ENCODE measurements at regions not wholly inside any gene's neighbourhood (a gene's known extent, or its start where the extent isn't known, plus 50 kb on each side); places are given as distances from the start of the nearest gene placed in this dataset.
A peak's percentile ranks its signal among the peaks of the same experiment; 100 is the strongest.

DNA sequence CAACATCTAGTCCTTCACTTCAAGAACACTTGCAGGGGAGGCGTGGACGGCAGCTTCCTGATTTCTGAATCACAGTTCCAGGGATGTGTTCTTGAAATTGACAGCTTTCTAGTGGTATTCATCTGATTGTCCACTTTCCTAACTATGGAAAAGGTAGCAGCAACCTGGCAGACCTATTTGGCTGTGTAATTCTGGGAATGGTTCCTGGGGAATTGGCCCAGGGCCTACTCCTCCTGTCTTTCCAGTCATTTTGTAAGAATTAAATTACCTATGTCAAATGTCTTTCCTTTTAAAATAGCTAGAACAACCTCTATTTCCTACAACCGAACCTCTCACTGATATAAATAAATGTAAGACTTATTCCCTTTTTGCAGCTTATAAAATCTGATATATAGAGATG, 85.5 kb upstream of the RSPO3 start:
- DNase-seq (ENCODE audit: low read depth, low spot score) = no peak
- no peak for TF ChIP-seq CTCF (IDR thresholded peaks at IDR 0.05; ENCODE audit: insufficient read depth, low read length, missing control alignments)
- ChIA-PET CTCF (interaction anchor here (1.0 kb wide), 1 partner anchor 228 kb away, joined by 3 read pairs; no protein-coding TSS in a partner anchor), POLR2A (no interaction called here)
- no peak overlapping the region for H3K4me3 ChIP-seq (ENCODE audit: low read depth, low read length)

- POLR2A ChIA-PET = no interaction called here
- CTCF ChIA-PET = interaction anchor here (1.1 kb wide), 1 partner anchor 139 kb away, joined by 3 read pairs; no protein-coding TSS in a partner anchor
Measured at GRCh38 chr6:127051571-127052260, 66.8 kb upstream of the RSPO3 start.

DNA sequence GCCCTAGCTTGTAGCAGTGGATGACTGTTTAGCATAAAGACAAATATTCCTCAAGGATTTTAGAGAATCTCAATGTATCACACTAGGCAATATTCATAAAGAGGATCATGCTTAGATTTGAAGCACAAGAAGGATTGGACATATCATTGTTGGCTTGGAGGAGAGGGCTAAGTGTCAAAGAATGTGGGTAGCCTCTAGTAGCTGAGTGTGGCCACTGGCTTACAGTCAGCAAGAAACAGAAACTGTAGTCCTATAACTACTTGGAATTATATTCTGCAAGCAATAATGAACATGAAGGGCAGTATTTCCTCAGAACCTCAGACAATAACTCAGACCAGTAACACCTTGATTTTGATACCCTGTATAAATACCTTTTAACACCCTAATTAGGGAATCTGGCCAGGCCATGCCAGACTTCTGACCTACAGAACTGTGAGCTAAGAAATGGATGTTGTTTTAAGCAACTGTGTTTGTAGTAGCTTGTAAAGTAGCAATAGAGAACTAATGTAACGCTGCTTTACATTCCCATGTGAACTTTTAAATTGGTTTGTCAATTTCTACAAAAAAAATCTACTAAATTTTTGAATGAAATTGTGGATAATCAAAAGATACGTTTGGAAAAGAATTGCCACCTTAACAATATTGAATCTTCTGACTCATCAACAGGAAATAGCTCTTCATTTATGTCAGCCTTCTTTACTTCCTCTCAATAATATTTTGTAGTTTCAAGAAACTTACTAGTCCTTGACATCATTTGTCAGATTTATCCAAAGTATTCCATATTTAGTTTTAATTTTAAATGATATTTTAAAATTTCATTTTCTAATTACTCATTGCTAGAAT, 65.2 kb upstream of the RSPO3 start:
- DNase-seq (ENCODE audit: low read depth, low spot score) = no peak
- POLR2A ChIA-PET = no interaction called here
- TF ChIP-seq CTCF (IDR thresholded peaks at IDR 0.05; ENCODE audit: insufficient read depth, low read length, missing control alignments) = no peak
- H3K4me3 ChIP-seq (ENCODE audit: low read depth, low read length) = no peak overlapping the region
- CTCF ChIA-PET = interaction anchor here (1.0 kb wide), 1 partner anchor 136 kb away, joined by 3 read pairs; no protein-coding TSS in a partner anchor

More at GRCh38 chr6:127051571-127052260, 66.8 kb upstream of the RSPO3 start:
- DNase-seq (ENCODE audit: low read depth, low spot score) = peak; percentile 73
- no peak for TF ChIP-seq CTCF (IDR thresholded peaks at IDR 0.05; ENCODE audit: insufficient read depth, low read length, missing control alignments)
- H3K4me3 ChIP-seq (ENCODE audit: low read depth, low read length) = no peak overlapping the region

DNA sequence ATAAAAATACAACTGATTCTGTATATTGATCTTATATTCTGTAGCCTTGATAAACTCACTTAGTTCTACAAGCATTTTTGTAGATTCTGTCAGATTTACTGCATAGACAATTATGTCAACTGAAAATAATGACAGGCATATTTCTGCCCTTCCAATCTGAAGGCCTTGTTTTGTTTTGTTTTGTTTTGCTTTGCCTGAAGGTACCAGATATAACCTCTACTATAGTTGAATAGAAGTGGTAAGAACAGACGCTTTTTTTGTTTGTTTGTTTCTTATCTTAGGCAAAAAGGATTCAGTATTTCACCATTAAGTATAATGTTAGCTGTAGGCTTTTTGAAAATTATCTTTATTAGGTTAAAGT, 64.6 kb upstream of the RSPO3 start:
- no peak for TF ChIP-seq CTCF (IDR thresholded peaks at IDR 0.05; ENCODE audit: insufficient read depth, low read length, missing control alignments)
- no peak for DNase-seq (ENCODE audit: low read depth, low spot score)
- ChIA-PET CTCF (interaction anchor here (1.0 kb wide), 1 partner anchor 136 kb away, joined by 3 read pairs; no protein-coding TSS in a partner anchor), POLR2A (no interaction called here)
- H3K4me3 ChIP-seq (ENCODE audit: low read depth, low read length) = no peak overlapping the region

DNA sequence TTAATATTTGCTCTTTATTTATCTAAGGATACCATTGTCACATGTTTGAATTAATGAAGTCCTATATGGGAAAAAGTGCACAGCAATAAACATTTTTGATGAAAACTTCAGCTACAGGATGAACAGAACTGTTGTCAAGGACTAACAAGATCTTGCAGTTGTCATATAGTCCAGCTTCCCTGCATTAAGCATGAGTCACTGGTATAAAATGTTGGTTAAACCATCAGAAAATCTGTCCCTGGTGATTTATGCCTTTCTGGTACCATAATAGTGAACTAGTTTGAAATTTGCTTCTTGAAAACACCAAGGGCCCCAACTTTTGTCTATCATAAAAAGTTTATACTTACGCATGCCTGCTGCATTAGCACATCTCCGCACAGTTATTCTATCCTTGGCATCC, 60.4 kb upstream of the RSPO3 start:
- CTCF ChIA-PET = no interaction called here
- no peak for TF ChIP-seq CTCF (IDR thresholded peaks at IDR 0.05; ENCODE audit: insufficient read depth, low read length, missing control alignments)
- no peak overlapping the region for H3K4me3 ChIP-seq (ENCODE audit: low read depth, low read length)
- POLR2A ChIA-PET = no interaction called here
- DNase-seq (ENCODE audit: low read depth, low spot score) = no peak

GRCh38 chr6:127058936-127059335, 59.5 kb upstream of the RSPO3 start:
- ChIA-PET CTCF (no interaction called here), POLR2A (no interaction called here)
- DNase-seq (ENCODE audit: low read depth, low spot score) = no peak
- no peak for TF ChIP-seq CTCF (IDR thresholded peaks at IDR 0.05; ENCODE audit: insufficient read depth, low read length, missing control alignments)
- no peak overlapping the region for H3K4me3 ChIP-seq (ENCODE audit: low read depth, low read length)
